ENCODE measurements at regions not wholly inside any gene's neighbourhood (a gene's known extent, or its start where the extent isn't known, plus 50 kb on each side); places are given as distances from the start of the nearest gene placed in this dataset.
"Not testable (repeated sequence)": the region's sequence is repeated elsewhere in the genome, so short reads cannot be mapped to it uniquely, and the experiment has no call there.

GRCh38 chr10:84837041-84837812 is 508.8 kb downstream of the CCSER2 start:
- no peak for DNase-seq (ENCODE audit: low read depth)
- H3K4me3 ChIP-seq (ENCODE audit: low read depth, low read length): no peak overlapping the region

DNA sequence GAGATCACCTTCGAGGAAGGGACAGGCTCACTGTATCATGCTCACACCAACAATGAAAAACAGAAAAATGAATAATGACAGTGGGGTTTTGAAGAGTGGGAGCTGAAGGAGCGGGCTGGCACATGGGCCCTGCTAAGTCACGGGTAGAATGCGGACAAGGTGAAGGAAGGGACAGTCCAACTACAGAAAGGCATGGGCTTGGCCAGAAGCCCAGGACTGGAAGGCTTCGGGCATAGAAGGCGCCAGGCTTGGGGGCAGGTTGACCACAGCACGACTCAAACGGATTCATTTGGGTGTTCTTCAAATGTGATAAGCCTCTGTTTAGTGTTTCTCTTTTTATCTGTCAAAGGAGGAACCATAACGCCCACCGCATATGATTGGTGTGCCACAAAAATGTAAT is 509.5 kb downstream of the CCSER2 start:
- DNase-seq (ENCODE audit: low read depth): no peak
- H3K4me3 ChIP-seq (ENCODE audit: low read depth, low read length): no peak overlapping the region

DNA sequence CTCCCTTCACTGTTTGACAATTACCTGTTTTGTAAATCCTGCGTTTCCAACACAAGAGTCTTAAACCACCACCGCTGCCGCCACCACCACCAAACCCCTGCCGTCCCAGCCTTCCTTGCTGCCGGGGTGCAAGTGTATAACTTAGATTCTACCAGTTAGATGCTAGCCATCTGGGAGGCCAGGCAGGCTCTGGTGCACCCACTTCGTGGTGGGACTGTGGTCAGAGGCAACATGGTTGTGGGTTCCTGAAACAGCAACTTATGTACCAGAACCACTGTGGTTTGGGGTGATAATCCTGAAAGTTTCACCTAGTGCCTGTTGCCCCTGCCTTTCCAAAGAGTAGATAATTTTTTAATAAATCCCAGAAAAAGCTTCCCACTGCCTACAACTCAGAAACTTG is 510.5 kb downstream of the CCSER2 start:
- no peak overlapping the region for H3K4me3 ChIP-seq (ENCODE audit: low read depth, low read length)
- DNase-seq (ENCODE audit: low read depth): no peak

- DNase-seq (ENCODE audit: low read depth): no peak
- no peak overlapping the region for H3K4me3 ChIP-seq (ENCODE audit: low read depth, low read length)
These were observed 514.2 kb downstream of the CCSER2 start for GRCh38 chr10:84842593-84842992.

GRCh38 chr10:84844461-84844860 is 516.1 kb downstream of the CCSER2 start:
- DNase-seq (ENCODE audit: low read depth): no peak
- no peak overlapping the region for H3K4me3 ChIP-seq (ENCODE audit: low read depth, low read length)

DNA sequence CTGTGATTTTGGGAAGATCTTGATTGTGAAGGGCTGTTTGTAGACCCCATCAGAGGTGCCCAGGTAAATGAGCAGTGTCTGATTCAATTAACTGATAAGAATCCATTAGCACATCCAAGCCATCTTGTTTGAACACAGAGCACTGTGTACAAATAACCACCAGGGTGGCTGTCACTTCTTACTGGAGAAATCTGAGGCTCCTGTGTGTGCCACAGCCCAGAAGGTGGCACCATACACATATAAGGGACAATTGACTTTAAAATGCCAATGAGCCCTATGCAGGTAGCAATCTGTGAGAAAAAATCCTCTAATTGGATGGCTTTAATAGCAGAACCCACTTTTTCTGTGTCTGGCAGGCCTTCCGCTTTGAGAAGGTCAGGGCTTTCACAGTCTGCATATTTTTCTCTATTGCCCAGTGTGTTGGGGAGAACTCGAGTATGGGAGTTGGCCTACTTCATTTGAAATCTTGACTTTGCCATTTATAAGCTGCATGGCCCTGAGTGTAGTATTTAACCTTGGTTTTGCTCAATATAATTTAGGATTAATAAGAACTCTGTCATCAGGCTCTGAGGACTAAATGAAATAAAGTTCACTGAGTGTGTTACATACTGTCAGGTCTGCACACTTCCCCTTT is 517.4 kb downstream of the CCSER2 start:
- DNase-seq (ENCODE audit: low read depth): no peak
- H3K4me3 ChIP-seq (ENCODE audit: low read depth, low read length): no peak overlapping the region

GRCh38 chr10:84846658-84847316 is 518.4 kb downstream of the CCSER2 start:
- H3K4me3 ChIP-seq (ENCODE audit: low read depth, low read length): no peak overlapping the region
- DNase-seq (ENCODE audit: low read depth): no peak

- no peak overlapping the region for H3K4me3 ChIP-seq (ENCODE audit: low read depth, low read length)
- DNase-seq (ENCODE audit: low read depth): no peak
These were observed 520.6 kb downstream of the CCSER2 start for GRCh38 chr10:84848967-84849366.

- DNase-seq (ENCODE audit: low read depth): no peak
These were observed 522.4 kb downstream of the CCSER2 start for GRCh38 chr10:84850826-84851225.

DNA sequence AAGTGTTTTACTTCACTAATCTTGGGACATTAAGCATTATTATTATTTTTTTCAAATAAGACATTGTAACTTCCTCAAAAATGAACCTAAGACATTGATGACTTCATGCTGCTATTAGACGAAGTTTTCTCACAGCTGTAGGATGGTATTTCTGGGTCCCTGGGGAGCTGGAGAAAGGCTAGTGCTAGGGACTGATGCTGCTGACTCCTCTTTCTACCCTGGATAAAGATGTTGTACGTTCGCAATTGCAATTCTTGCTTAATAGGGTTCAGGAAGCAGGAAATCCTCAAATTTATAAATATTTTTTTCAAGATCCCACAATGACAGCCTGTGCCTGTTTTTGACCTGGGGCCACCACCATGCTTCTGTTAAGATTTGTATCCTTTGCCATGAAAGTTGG is 526.0 kb downstream of the CCSER2 start:
- H3K4me3 ChIP-seq (ENCODE audit: low read depth, low read length): no peak overlapping the region
- DNase-seq (ENCODE audit: low read depth): no peak

More at GRCh38 chr10:84850826-84851225, 522.4 kb downstream of the CCSER2 start:
- H3K4me3 ChIP-seq (ENCODE audit: low read depth, low read length): no peak overlapping the region

DNA sequence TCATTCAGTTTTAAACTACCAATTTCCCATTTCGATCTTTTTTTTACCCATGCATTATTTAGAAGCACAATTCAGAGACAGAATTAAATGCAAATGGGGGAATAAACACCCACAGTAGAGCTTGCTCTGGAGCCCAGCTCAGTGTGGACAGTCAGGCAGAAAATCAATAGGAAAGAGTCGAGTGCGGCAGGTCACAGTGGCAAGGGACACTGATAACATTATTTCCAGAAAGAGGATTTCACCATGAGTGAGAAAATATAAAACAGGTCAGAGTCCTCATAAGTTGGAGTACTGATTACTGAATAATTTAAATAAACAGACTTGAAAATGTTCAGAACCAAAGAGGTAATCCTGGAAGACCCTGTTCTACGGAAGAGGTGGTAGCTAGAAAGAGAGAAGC is 532.5 kb downstream of the CCSER2 start:
- DNase-seq (ENCODE audit: low read depth): no peak
- H3K4me3 ChIP-seq (ENCODE audit: low read depth, low read length): no peak overlapping the region

GRCh38 chr10:84862551-84862950 is 534.2 kb downstream of the CCSER2 start:
- DNase-seq (ENCODE audit: low read depth): no peak

GRCh38 chr10:84863675-84864074 is 535.3 kb downstream of the CCSER2 start:
- H3K4me3 ChIP-seq (ENCODE audit: low read depth, low read length): no peak overlapping the region
- DNase-seq (ENCODE audit: low read depth): no peak

More at GRCh38 chr10:84862551-84862950, 534.2 kb downstream of the CCSER2 start:
- no peak overlapping the region for H3K4me3 ChIP-seq (ENCODE audit: low read depth, low read length)

DNA sequence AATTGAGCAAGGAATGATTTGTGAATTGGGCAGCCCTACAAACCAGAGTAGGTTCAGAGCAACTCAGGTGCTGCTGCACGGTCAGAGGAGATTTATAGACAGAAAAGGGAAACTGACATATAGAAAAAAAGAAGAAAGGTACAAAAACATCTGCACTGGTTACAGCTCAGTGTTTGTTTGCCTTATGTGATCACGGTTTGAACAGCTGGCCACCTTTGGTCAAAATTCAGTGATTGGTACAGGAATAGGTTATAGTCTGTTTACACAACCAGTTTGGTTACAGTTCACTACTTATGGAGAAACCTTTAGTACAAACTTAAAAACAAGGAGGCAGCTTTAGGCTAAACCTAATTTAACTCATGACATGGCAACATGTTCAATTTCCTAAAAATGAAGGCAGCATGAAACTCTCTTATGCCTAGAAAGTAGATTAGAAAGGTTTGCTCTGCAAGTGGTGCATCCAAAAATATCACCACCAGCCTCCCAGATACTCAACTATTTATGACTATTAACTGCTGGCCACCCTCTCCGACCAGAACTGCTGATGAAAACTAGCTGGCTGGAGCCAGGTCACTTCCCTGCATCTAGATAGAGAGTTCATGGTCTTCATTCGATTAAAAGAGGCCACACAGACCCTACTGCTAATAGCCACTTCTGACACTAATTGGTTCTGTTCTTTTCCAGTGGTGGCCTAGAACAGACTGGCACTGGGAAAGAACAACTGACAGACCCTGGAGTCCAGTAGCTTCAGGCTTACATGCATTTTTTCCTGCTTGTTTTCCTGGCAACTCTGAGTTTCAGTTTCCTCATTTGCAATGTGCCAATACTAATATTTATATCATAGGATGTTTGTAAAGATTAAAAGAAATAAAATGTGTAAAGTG is 548.0 kb downstream of the CCSER2 start:
- H3K4me3 ChIP-seq (ENCODE audit: low read depth, low read length): no peak overlapping the region
- DNase-seq (ENCODE audit: low read depth): no peak

GRCh38 chr10:84879991-84880390 is 551.6 kb downstream of the CCSER2 start:
- H3K4me3 ChIP-seq (ENCODE audit: low read depth, low read length): no peak overlapping the region
- no peak for DNase-seq (ENCODE audit: low read depth)

DNA sequence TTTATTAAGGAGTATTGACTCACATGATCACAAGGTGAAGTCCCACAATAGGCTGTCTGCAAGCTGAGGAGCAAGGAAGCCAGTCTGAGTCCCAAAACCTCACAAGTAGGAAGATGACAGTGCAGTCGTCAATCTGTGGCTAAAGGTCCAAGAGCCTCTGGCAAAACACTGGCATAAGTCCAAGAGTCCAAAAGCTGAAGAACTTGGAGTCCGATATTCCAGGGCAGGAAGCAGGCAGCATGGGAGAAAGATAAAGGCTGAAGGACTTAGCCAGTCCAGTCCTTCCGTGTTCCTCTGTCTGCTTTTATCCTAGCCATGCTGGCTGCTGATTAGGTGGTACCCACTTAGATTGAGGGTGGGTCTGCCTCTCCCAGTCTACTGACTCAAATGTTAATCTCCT is 553.3 kb downstream of the CCSER2 start:
- not testable (repeated sequence) for DNase-seq (ENCODE audit: low read depth)

DNA sequence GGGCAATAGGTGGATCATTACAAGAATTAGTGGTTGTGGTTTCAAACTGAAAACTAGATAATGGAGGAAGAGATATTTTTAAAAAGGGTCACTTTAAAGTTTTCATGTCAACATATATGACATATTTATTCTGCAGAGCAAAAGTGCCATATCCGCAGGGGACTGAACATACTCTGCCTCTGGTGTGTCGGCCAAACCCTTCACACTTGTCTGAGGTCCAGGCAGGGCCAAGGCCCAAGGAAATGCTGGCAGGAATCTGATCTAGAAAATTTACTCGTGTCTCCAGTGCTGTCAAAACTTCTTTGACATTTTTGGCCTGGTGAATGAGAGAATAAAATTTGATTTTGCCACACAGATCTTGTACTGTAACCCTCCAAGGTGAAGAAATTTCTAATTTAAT is 562.3 kb downstream of the CCSER2 start:
- DNase-seq (ENCODE audit: low read depth): no peak
- H3K4me3 ChIP-seq (ENCODE audit: low read depth, low read length): no peak overlapping the region

More for the DNA sequence above, 553.3 kb downstream of the CCSER2 start:
- H3K4me3 ChIP-seq (ENCODE audit: low read depth, low read length): not testable (repeated sequence)

DNA sequence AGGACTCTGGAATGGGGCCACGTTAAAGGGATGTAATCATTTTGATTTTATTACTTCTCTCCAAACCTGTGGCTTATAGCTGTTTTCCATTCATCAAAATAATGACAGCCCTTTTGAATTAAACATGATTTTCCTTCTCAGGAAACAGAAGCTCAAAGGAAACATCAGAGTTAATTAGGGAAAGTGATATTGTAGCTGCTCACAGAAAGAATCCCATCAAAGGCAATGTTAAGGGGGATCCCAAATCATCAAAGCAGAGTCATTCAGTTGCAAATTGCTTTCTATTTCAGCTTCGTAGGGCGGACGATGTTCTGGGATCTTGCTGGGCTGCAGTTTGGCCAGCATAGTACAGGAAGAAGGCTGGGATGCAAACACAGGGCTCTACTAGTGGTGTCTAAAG is 563.2 kb downstream of the CCSER2 start:
- DNase-seq (ENCODE audit: low read depth): no peak
- H3K4me3 ChIP-seq (ENCODE audit: low read depth, low read length): no peak overlapping the region

DNA sequence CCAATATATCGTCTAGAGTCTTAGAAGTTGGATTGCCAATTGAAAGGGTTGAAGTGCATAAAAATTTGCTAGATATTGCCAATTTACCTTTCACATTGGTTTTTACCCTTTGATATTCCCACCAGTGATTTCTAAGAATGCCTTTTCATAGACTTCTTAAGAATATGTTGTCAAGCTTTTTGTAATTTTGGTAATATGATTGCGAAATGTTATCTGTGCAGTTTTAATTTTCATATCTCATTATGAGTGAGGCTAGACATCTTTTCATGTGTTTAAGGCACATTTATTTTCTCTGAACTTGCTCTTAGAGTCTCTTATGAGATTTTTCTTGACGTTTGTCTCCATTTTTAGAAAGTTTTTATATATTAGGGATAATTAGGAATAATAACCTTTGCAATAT is 567.2 kb downstream of the CCSER2 start:
- no peak for DNase-seq (ENCODE audit: low read depth)
- H3K4me3 ChIP-seq (ENCODE audit: low read depth, low read length): no peak overlapping the region

- DNase-seq (ENCODE audit: low read depth): no peak
- no peak overlapping the region for H3K4me3 ChIP-seq (ENCODE audit: low read depth, low read length)
These were observed 568.5 kb downstream of the CCSER2 start for GRCh38 chr10:84896909-84897308.
